T1000 (cell line): ENCODE measurements at regions not wholly inside any gene's neighbourhood (a gene's known extent, or its start where the extent isn't known, plus 50 kb on each side); places are given as distances from the start of the nearest gene placed in this dataset.
"Not testable (repeated sequence)": the region's sequence is repeated elsewhere in the genome, so short reads cannot be mapped to it uniquely, and the experiment has no call there.

Experiments used
- DNase-seq: peaks from one replicate; lab custom pipeline; 2025; ENCODE audit warnings: mixed read lengths; lab: John Stamatoyannopoulos, UW

DNA sequence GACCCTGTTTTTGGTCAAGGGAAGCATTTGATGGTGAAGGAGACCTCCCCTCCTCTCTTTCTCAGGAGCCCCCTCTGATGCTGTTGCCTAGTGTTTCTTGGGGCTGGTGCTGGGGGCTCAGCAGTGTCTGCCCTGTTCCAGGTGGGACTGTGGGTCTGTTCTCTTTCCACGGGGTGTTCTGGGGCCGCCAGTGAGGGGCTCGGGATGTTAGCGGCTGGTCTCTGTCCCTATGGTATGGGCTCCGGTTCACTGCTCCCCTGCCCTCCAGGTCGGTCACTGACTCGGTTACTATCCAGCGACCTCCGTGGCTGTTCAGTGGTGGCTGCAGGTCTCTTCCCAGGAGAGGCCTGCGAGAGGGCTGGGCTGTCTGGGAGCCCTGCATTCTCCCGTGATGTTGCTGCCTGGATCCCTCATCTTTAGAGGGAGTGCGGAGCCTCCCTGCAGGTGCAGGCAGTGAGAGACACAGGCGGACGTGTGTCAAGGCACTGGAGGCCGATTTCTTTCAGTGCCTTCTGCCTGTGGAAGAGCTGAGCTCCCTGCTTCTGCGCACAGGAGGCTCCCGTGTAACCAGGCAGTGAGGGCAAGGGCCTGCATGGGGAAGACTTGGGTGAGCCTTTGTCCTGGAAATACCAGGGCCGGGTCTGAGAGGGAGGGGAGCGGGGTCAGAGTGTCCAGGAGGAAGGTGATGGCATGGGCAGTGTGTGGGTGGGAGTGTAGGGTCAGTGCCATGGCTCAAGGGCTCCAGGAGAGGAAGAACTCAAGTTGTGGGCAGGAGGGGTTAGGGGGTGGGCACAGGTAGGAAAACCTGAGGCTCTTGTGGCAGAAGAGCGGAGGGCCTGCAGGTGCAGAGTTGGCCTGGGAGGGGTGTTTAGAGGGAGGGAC is 362.6 kb downstream of the TMEM121 start:
- DNase-seq = no peak

DNA sequence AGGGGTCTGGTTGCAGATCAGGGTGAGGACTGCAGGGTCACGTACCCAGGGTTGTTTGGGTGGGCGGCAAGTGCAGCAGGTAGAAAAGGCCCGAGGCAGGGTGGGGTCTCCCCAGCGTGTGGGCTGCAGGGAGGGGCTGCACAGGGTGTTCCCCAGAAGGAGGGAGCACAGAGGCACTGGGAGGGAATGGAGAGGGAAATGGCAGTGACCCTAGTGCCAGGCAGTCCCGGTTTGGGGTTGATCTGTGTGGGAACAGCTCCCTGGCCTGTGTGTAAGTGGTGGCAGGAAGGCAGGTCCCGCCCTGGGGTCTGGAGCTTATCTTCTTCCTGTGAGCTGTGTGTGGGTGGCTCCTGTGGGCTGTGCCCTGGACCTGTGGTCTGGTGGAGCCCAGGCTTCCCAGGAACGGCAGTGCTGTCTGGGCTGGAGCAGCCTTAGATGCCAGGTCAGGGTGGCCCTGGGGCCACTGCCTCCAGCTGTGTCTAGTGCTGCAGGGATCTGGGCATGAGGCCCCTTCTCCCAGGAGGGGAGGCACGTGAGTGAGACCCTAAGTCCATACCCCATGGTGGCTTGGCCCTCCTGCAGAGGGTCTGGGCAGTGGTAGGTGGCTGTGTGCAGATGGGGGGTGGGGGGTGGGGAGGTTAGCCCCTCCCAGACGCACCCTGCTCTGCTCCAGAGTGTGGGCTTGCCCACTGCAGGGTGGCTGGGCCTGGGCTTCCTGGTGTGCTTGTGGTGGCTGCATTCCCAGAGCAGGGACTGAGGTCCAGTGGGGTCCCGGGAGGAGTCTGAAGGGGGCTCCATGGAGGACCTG is 363.5 kb downstream of the TMEM121 start:
- no peak for DNase-seq

DNA sequence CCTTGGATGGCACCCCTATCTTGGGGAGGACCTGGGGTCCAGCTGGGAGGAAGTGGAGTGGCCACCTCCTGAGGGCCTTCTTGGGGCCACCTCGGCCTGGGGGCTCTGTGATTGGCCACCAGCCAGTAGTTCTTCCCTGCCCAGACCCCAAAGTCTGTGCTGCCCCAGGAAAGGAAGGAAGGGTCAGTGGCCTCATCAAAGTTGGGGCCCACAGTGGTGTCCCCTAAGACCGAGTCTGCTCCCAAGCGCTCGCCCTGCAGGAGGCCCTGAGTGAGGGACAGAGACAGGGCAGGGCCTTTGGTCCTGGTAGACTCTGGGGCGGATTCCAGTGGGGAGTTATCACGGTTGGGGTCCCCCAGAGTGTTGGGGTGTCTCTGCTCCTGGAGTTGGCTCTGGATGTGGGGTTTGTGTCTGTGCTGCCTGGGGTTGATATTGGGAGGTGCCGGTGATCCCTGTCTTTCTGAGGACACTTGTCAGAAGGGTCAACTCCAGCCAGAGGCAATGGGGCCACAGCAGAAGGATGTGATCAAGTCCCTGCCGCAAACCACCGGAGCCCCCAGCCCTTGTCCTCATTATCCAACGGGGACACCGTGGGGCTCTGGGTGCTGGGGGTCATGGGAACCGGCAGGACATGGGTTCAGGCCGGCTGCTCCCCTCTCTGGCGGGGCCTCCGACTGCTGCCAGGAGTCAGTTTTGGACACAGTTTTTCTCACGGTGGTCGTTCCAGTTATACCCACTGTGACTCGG is 364.3 kb downstream of the TMEM121 start:
- no peak for DNase-seq

DNA sequence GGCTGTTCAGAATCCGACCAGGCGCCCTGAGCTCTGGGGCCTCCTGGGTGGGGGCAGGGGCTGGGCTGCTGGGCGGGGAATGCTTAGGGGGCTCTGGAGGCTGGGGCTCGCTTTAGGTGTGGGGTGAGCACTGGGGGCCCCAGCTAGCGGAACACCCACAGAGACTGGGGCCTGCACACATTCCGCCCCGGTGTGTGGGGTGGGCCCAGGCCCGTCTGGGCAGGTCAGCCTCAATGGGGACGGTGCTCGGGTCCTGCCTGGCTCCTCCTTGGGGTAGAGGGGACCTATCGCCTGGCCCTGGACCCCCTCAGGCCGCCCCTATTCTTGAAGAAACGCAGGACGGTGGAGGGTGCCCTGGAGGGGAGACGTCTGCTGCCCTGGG is 364.8 kb downstream of the TMEM121 start:
- no peak for DNase-seq

DNA sequence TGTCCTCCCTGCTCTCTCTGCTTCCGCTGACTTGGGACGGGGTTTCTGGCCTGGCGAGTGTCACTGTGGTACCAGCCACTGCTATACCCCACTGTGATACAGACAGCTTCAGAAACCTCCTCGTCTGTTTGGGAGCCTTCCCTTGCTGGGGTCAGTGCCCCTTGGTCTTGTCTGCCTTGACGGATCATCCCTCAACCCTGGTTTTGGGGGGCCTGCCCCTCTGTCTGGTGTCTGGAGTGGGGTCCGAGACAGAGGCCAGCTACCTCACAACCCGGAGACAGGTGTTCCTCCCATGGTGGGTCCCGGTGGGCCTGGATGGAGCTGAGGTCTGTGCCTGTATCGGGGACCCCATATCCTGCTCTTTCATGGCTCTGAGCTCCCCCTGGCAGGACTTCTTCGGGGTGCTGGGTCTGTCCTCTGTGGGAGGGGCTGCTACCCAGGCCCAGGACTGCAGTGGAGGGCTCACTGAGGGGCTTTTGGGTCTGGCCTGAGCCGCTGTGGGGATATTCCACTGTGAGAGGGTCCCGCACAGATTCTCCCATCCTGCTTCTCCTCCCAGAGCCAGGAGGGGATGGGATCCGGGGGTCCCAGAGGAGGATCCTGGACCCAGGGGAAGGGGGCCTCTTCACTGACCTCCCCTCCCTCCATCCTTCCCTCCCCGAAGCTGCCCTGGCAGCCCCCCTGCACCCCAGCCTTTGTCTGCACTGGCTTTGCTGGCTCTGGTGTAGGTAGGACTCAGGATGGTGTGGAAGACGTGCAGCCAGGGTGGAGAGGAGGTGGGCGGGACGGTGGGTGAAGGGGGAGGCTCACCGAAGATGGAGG is 365.5 kb downstream of the TMEM121 start:
- DNase-seq = no peak

DNA sequence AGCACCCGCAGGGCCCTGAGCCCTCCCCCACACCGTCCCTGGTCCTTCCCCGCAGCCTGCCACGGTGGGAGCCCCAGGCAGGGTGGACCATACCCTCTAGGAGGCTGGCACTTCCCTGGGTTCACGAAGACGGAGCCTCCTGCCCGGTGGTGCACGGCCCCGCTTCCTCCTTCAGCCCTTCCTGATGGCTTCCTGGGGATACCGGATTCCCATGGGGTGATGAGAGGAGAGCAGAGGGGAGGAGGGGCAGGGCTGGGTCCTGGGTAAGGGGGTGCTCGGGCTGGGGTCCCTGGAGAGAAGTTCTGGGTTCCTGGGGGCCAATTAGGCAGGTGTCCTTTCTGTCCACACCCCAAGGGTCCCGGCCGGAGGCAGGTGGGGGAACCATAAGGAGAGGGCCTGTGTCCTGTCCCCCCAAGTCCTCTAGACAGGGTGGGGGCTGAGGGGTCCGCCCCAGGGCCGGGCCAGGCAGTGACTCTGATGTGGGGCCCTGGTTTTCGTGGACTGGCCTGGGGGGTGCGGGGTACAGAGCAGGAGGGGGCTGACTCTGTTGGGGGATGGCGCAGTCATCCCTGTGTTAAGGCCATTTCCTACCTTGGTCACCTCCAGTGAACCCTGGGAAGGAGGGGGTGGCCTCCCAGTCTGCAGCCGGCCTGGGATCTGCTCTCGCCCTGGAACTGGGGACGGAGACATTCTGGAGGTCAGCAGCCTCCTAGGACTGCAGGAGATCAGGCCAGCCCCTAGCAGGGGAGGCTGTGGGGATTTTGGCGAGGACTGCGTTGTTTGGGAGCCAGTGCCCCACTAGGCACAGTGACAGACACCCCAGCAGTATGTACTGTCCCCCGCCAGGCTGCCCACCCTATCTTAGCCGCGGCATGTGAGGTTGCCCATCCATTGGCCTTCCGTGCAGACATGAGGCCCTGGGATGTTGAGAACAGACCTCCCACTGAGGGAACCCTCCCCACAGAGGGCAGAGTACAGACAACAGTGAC is 366.4 kb downstream of the TMEM121 start:
- DNase-seq = not testable (repeated sequence)

DNA sequence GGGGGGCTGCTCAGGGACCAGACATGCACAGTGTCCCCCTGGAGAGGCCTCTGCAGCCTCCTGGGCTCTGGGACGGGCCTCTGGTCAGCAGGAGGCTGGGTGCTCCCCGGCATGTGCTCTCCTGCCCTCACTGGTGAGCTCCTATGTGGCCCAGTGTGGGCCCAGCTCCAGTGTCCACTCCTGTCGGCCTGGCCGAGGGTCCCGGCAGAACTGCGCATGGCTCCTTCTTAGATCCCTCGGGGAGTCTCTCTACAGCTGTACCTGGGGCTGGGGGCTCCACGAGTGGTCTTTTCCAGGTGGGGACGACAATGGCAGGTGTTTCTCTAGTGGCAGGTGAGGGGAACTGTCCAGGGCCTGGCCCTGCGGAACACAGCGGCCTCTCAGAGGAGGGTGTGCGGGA is 367.3 kb downstream of the TMEM121 start:
- not testable (repeated sequence) for DNase-seq

DNA sequence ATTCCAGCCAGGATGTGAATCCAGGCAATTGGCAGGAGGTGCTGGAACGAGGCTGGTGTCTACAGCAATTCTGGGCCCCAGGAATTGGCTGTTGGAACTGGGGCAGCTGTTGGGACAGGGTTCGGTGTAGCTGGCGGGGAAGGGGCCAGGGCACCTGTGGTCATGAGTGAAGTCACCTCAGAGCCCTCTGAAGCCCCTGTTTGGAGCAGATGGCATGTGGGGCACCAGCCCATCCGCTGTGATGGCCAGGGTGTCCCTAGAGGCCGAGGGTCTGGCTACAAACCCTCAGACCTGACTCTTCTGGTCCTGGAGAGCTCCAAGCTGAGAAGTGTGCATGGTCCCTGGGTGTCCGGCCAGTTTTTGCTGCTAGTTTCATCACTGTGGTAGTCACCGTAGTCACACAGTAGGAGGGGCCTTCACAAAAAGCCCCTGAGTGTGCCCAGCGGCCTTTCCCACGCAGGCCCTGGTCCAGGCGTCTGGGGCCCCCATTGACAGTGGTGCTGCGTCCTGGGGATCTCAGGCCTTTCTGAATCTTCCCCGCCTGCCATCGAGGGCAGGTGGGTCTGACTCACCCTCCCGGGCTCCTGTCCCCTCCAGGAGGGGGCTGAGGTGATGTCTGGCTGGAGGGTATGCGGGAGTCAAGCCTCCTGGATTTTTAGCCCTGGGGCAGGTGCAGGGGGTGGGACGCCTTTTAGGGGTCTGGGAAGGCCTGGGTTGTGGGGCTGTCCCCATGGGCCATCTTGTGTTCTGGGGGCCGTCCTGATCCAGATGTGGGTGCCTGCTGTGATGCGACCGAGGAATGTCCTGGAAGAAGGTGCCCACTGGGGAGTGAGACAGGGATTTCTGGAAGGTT is 368.0 kb downstream of the TMEM121 start:
- no peak for DNase-seq

DNA sequence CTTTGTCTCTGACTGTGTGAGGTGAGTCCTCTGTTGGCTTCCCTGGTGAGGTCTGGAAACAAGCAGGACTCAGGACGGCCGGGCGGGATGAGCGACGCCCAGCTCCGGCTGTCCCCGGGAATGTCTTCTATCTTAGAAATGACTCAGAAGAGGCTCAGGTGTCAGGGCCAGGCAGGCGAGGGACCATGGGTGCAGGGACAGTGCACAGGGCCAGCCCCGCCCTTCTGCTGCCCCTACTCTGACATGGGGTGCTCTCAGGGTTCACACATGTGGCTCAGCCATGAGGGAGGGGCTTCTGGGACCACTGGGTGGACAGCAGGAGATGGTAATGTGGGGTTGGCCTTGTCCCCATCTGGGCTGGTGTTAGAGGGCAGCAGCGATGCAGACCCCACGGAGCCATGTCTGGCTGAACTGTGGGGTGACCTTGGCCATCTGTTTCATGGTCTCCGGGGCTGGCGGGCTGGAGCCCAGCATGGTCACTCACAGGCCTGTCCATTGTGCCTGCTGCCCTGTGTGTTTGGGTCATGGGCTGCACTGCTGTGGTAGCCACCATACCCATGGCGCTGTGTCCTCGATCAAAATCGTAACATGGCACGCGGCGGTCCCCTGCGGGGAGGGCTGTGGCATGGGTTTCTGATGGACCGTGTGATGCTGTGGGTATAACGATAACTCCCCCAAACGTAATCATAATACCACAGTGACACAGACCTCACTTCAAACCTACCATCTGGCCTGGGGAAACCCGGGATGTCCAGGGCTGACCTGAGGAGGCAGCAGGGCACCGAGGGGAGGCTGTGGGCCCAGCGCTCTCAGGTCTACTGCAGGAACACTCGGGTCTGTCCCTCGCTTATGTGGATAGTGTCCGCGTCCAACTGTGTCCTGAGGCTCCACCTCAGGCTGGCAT is 368.8 kb downstream of the TMEM121 start:
- DNase-seq = no peak

DNA sequence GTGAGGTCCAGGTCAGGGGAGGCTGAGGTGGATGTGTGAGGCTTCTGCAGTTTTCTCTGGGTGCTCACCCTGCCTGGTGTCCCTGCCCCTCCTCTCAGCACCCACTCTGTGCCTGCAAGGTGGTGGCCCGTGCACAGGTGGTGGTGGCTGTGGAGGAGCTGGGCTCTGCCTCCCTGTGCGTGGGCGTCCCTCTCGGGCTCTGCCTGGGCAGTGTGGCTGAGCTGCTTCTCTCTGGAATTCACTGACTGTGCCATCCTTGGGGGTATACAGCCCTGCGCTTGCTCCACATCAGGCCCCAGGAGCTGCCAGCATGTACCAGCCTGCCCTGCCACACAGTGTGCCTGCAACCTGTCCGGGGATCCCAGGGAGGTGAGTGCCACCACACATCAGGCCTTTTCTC is 369.8 kb downstream of the TMEM121 start:
- not testable (repeated sequence) for DNase-seq

DNA sequence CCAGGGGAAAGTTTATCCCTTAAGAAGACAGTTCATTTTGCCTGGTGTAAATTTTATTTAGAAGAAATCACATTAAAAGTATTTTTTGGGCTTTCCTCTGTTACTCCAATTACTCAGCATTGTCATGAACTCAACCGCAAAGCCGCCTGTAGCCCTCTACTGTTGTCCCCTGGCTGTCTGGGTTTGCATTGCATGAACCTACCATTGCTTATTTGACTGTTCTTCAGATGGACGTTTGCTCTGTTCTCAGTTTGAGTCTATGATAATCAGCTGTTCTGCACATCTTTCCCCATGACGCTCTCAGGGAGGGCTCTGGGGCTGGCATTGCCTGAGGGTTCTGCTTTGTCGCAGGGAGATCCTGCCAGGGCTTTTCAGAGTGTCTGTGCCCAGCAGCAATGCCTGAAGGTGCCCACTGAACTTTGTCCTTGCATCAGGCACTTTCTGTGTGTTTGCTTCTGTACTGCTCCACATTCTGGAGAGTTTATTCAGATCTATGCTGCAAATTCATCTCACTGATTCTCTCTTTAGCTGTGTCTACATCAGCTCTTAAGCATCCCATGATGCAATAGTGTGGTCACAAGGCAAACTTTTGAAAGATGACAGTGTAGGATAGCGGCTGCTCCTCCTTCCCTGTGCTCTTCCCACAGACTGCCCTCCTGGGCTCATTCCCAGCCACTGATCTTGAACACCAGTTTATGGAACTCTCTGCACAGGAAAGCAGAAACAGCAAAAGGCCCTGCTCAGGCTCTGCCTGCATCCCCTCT is 370.8 kb downstream of the TMEM121 start:
- DNase-seq = not testable (repeated sequence)

DNA sequence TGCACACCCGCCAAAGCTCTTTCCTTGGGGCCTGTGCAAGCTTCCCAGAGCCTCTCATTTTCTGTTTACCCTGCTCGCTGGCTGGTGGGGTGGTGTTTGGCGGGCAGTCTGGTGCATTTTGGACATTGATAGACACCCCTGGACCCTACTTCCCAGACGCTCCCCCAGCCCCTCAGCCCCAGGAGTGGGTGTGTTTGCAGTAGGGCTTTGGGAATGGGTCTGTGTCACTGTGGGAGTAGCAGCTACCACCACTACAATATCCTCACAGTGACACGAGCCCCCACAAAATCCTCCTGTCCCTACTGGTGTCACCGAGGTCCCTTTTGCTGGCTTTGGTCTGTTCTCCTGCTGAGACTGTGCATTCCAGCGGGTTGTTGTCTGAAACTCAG is 371.3 kb downstream of the TMEM121 start:
- DNase-seq = no peak

DNA sequence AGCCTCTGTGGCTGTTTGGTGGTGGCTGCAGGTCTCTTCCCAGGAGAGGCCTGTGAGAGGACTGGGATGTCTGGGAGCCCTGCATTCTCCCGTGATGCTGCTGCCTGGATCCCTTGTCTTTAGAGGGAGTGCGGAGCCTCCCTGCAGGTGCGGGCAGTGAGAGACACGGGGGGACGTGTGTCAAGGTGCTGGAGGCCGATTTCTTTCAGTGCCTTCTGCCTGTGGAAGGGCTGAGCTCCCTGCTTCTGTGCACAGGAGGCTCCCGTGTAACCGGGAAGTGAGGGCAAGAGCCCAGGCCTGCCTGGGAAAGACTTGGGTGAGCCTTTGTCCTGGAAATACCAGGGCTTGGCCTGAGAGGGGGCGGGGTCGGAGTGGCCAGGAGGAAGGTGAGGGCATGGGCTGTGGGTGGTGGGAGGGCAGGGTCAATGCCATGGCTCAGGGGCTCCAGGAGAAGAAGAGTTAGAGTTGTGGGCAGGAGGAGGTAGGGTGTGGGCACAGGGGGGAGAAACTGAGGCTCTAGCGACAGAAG is 372.2 kb downstream of the TMEM121 start:
- no peak for DNase-seq

DNA sequence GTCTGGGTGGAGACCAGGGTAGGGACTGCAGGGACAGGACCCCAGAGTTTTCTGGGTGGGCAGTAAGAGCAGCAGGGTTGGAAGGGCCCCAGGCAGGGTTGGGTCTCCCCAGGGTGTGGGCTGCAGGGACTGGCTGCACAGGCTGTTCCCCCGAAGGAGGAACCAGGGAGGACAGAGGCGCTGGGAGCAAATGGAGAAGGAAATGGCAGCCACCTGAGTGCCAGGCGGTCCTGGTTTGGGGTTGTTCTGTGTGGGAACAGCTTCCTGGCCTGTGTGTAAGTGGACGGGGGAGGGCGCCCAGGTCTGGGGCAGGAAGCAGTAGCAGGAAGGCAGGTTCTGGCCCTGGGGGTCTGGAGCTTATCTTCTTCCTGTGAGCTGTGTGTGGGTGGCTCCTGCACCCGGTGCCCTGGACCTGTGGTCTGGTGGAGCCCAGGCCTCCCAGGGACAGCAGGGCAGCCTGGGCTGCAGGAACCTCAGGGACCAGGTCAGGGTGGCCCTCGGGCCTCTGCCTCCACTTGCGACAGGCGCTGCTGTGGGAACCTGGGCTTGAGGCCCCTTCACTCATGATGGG is 372.8 kb downstream of the TMEM121 start:
- DNase-seq = no peak

DNA sequence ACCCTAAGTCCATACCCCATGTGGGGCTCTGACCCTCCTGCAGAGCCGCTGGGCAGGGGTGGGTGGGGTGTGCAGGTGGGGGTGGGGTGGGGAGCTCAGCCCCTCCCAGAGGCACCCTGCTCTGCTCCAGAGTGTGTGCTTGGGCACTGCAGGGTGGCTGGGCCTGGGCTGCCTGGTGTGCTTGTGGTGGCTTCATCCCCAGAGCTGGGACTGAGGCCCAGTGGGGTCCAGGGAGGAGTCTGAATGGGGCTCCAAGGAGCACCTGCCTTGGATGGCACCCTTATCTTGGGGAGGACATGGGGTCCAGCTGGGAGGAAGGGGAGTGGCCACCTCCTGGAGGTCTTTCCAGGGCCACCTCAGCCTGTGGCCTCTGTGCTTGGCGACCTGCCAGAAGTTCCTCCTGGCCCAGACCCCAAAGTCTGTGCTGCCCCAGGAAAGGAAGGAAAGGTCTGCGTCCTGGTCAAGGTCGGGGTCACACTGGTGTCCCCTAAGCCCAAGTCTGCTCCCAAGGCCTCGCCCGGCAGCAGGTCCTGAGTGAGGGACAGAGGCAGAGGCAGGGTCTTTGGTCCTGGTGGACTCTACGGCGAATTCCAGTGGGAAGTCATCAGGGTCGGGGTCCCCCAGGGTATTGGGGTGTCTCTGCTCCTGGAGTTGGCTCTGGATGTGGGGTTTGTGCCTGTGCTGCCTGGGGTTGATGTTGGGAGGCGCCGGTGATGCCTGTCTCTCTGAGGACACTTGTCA is 373.4 kb downstream of the TMEM121 start:
- DNase-seq = no peak
